HCT116 (cell line): ENCODE measurements at regions not wholly inside any gene's neighbourhood (a gene's known extent, or its start where the extent isn't known, plus 50 kb on each side); places are given as distances from the start of the nearest gene placed in this dataset.

ENCODE experiments used
- ATAC-seq: fragments of 200-7000 bp; cut with Tn5 transposase; 2 replicates; pipeline ENCODE4 v1.9.1; 2020; ENCODE audit warnings: mild to moderate bottlenecking, moderate library complexity
- BruUV-seq: library from RNA; stranded (reverse); fragments of 400-500 nt; replicated peaks from 2 replicates; lab custom pipeline; 2021; lab: Mats Ljungman, UMichigan
- CTCF ChIA-PET: fragments of 300-600 bp; sonication (Branson Sonifier 250); formaldehyde crosslinking; loops from one replicate; lab custom pipeline; 2021; ENCODE audit warnings: antibody characterized with exemption; lab: Charles Lee
- POLR2A ChIA-PET: fragments of 300-600, 350-600 bp; sonication (Branson Sonifier 250); formaldehyde crosslinking; loops from one replicate; lab custom pipeline; 2021; ENCODE audit warnings: antibody characterized with exemption; lab: Charles Lee
- RAD21 ChIA-PET, 2 experiments: fragments of 300-600 bp; sonication (Branson Sonifier 250); formaldehyde crosslinking; loops; one replicate each; lab custom pipeline; 2023; ENCODE audit warnings: low total read pairs in 2 of 2; ENCODE audit not compliant: uncharacterized antibody in 2 of 2, unreplicated experiment in 2 of 2, low non-redundant PET in 1 of 2; lab: Charles Lee
- DNase-seq: peaks from one replicate; pipeline ENCODE4 v3.0.0-alpha.2; 2010; ENCODE audit warnings: low read depth, low spot score
- H2AFZ ChIP-seq: fragments of 200-600 bp; shearing (Covaris generic), sonication (generic); 2 replicates; pipeline ENCODE4 v1.6.1; 2017; ENCODE audit warnings: low read depth, mixed run types, mixed read lengths, antibody characterized with exemption, low read length; ENCODE audit not compliant: poor library complexity, severe bottlenecking
- H3K27ac ChIP-seq: 2 replicates; pipeline ENCODE4 v1.5.1; 2012; ENCODE audit warnings: low read depth, low read length
- H3K27me3 ChIP-seq: fragments of 200-600 bp; sonication (generic); 2 replicates; pipeline ENCODE4 v1.6.1; 2016; ENCODE audit warnings: mixed run types, low read length, mixed read lengths; ENCODE audit not compliant: insufficient read depth
- H3K36me3 ChIP-seq, 2 experiments: fragments of 200-500 bp in 1 of 2; fragments of 200-600 bp in 1 of 2; sonication (Bioruptor generic) in 1 of 2; sonication (generic) in 1 of 2; 2 replicates each; pipeline versions ENCODE4 v1.5.1 to v1.6.1; 2014 to 2016; ENCODE audit warnings: low read length in 2 of 2, inconsistent platforms in 1 of 2, mixed read lengths in 1 of 2, mixed run types in 1 of 2; ENCODE audit not compliant: insufficient read depth in 2 of 2, control insufficient read depth in 1 of 2
- H3K4me1 ChIP-seq, 2 experiments: fragments of 200-600 bp in 1 of 2; sonication (generic) in 1 of 2; 2 replicates each; pipeline versions ENCODE4 v1.5.1 to v1.6.1; 2012 to 2017; ENCODE audit warnings: low read length in 2 of 2, inconsistent platforms in 1 of 2, mild to moderate bottlenecking in 1 of 2, mixed read lengths in 1 of 2, mixed run types in 1 of 2, moderate library complexity in 1 of 2; ENCODE audit not compliant: insufficient read depth in 2 of 2, control insufficient read depth in 1 of 2
- H3K4me2 ChIP-seq: fragments of 200-600 bp; sonication (generic); 2 replicates; pipeline ENCODE4 v1.6.1; 2017; ENCODE audit warnings: mixed run types, low read length, mixed read lengths
- H3K4me3 ChIP-seq, 2 experiments: fragments of 200-600 bp in 1 of 2; sonication (generic) in 1 of 2; replicated peaks in 1 of 2; 2 replicates each; pipeline ENCODE4 v1.5.1; 2011 to 2016; ENCODE audit warnings: low read length in 2 of 2, control low read depth in 1 of 2, low read depth in 1 of 2, mild to moderate bottlenecking in 1 of 2, mixed read lengths in 1 of 2, mixed run types in 1 of 2
- H3K79me2 ChIP-seq: fragments of 200-600 bp; sonication (generic); 2 replicates; pipeline ENCODE4 v1.6.1; 2017; ENCODE audit warnings: mild to moderate bottlenecking, mixed run types, low read length, moderate library complexity, mixed read lengths; ENCODE audit not compliant: insufficient read depth
- H3K9ac ChIP-seq: fragments of 200-600 bp; sonication (generic); 2 replicates; pipeline ENCODE4 v1.6.1; 2016; ENCODE audit warnings: low read length, mixed read lengths
- H3K9me2 ChIP-seq: fragments of 200-600 bp; sonication (generic), shearing (Covaris generic); 2 replicates; pipeline ENCODE4 v1.6.1; 2017; ENCODE audit warnings: mixed run types, mild to moderate bottlenecking, moderate library complexity; ENCODE audit not compliant: insufficient read depth
- H3K9me3 ChIP-seq, 2 experiments: fragments of 200-500 bp in 1 of 2; fragments of 200-600 bp in 1 of 2; sonication (Bioruptor generic) in 1 of 2; sonication (generic) in 1 of 2; 2 replicates each; pipeline ENCODE4 v1.6.1; 2014 to 2017; ENCODE audit warnings: low read length in 2 of 2, mixed read lengths in 2 of 2, inconsistent platforms in 1 of 2, low read depth in 1 of 2, mild to moderate bottlenecking in 1 of 2, mixed run types in 1 of 2, moderate library complexity in 1 of 2; ENCODE audit not compliant: control insufficient read depth in 1 of 2, insufficient read depth in 1 of 2
- H4K20me1 ChIP-seq: fragments of 200-600 bp; sonication (generic), shearing (Covaris generic); 2 replicates; pipeline ENCODE4 v1.6.1; 2017; ENCODE audit warnings: mixed run types, mild to moderate bottlenecking, moderate library complexity; ENCODE audit not compliant: insufficient read depth
- CTCF ChIP-seq, 3 experiments: fragments of 200-600 bp in 1 of 3; sonication (generic) in 1 of 3; IDR thresholded peaks in 2 of 3; conservative IDR thresholded peaks in 1 of 3; 2 replicates each; pipeline ENCODE4 v1.5.1; 2012 to 2017; ENCODE audit warnings: low read depth in 2 of 3, low read length in 2 of 3, antibody characterized with exemption in 1 of 3, borderline replicate concordance in 1 of 3, control low read depth in 1 of 3, mild to moderate bottlenecking in 1 of 3, mixed read lengths in 1 of 3, mixed run types in 1 of 3, moderate library complexity in 1 of 3; ENCODE audit not compliant: insufficient read depth in 1 of 3
- EGR1 ChIP-seq: IDR thresholded peaks from 2 replicates; pipeline ENCODE4 v1.6.1; 2012; ENCODE audit warnings: low read depth
- ELF1 ChIP-seq: IDR thresholded peaks from 2 replicates; pipeline ENCODE4 v1.6.1; 2012; ENCODE audit warnings: low read depth, borderline replicate concordance
- POLR2AphosphoS5 ChIP-seq: IDR thresholded peaks from 2 replicates; pipeline ENCODE4 v1.6.1; 2011; ENCODE audit warnings: mild to moderate bottlenecking, low read depth, low read length, moderate library complexity
- RAD21 ChIP-seq: IDR thresholded peaks from 2 replicates; pipeline ENCODE4 v1.6.1; 2012; ENCODE audit warnings: low read depth, mild to moderate bottlenecking
- REST ChIP-seq: IDR thresholded peaks from 2 replicates; pipeline ENCODE4 v1.6.1; 2012; ENCODE audit warnings: low read depth
- SP1 ChIP-seq: IDR thresholded peaks from 2 replicates; pipeline ENCODE4 v1.6.1; 2012; ENCODE audit warnings: low read depth
- ZBTB33 ChIP-seq: IDR thresholded peaks from 2 replicates; pipeline ENCODE4 v1.6.1; 2011; ENCODE audit warnings: mild to moderate bottlenecking, low read length, moderate library complexity; ENCODE audit not compliant: insufficient replicate concordance; ENCODE audit errors: extremely low read depth
- ZFX ChIP-seq: fragments of 450-650 bp; IDR thresholded peaks from 2 replicates; pipeline ENCODE4 v1.6.1; 2017
- ZNF274 ChIP-seq: fragments of 200-500 bp; sonication (Bioruptor generic); IDR thresholded peaks from 2 replicates; pipeline ENCODE4 v1.6.1; 2014; ENCODE audit warnings: mild to moderate bottlenecking, low read depth, low read length, inconsistent platforms
- intact Hi-C: fragments of 100-400 bp; cut with micrococcal nuclease; formaldehyde crosslinking; loops from 2 replicates; pipeline ENCODE4 v1.10.0; 2022

GRCh38 chr18:42281124-42281523 is 326.1 kb downstream of the PIK3C3 start:
- CTCF ChIA-PET: no interaction called here

More at GRCh38 chr18:42281124-42281523, 326.1 kb downstream of the PIK3C3 start:
- H3K9ac ChIP-seq: no peak overlapping the region
- POLR2A ChIA-PET: no interaction called here
- no peak for ATAC-seq
- H3K36me3 ChIP-seq: no peaks in the 10 kb centered on the region
- no peak for DNase-seq
- H2AFZ ChIP-seq: no peak overlapping the region
- no peak overlapping the region for H3K4me3 ChIP-seq
- no peaks in the 10 kb centered on the region for H3K27me3 ChIP-seq
- H3K4me2 ChIP-seq: no peak overlapping the region
- intact Hi-C loops: no loop called here
- no peaks in the 10 kb centered on the region for H4K20me1 ChIP-seq
- TF ChIP-seq RAD21 (no peak), REST (no peak), ELF1 (no peak), ZFX (no peak), CTCF (IDR thresholded peaks at IDR 0.05 in 2 of 3, conservative IDR thresholded peaks at IDR 0.05 in 1 of 3; ENCODE audit: borderline replicate concordance in 1 of 3, insufficient read depth in 1 of 3, low read depth in 2 of 3, low read length in 2 of 3) (no peak), POLR2AphosphoS5 (no peak), EGR1 (no peak), SP1 (no peak), ZNF274 (no peak), ZBTB33 (no peak)
- TF ChIP-seq, all 23 proteins: peak for 0
- H3K79me2 ChIP-seq: no peaks in the 10 kb centered on the region
- no peaks in the 10 kb centered on the region for H3K4me1 ChIP-seq
- H3K9me2 ChIP-seq: no peaks in the 10 kb centered on the region
- RAD21 ChIA-PET: no interaction called here
- BruUV-seq: no TSS peak
- peaks cover 0 to 5% of the 10 kb centered on the region in 2 experiments; a peak in 2 of 4 replicates for H3K9me3 ChIP-seq
- H3K27ac ChIP-seq: no peak overlapping the region
